Right lobe of liver (tissue), 6 donors: ENCODE measurements at regions not wholly inside any gene's neighbourhood (a gene's known extent, or its start where the extent isn't known, plus 50 kb on each side); places are given as distances from the start of the nearest gene placed in this dataset.

Experiments used
- ATAC-seq, 4 donors: fragments of 200-7000 bp; cut with Tn5 transposase; one replicate each; pipeline ENCODE4 v1.9.1; 2020; ENCODE audit warnings: mild to moderate bottlenecking in 4 of 4, moderate library complexity in 4 of 4
- DNase-seq, 3 donors: peaks; one replicate each; pipeline ENCODE4 v3.0.0-alpha.2; 2020
- H3K27ac ChIP-seq, 3 donors: fragments of 200-600 bp; one replicate each; pipeline ENCODE4 v1.8.0; 2022
- H3K27me3 ChIP-seq, 2 donors: fragments of 200-600 bp; one replicate each; pipeline ENCODE4 v1.8.0; 2022
- H3K36me3 ChIP-seq, 4 donors: fragments of 200-600 bp; sonication (generic) in 1 of 4; one replicate each; pipeline versions ENCODE4 v1.5.1 to v1.8.0; 2017 to 2022; ENCODE audit warnings: control low read depth in 1 of 4
- H3K4me1 ChIP-seq, 4 donors: fragments of 200-600 bp; sonication (generic) in 1 of 4; one replicate each; pipeline versions ENCODE4 v1.5.1 to v1.8.0; 2017 to 2022; ENCODE audit warnings: control low read depth in 1 of 4
- H3K4me3 ChIP-seq, 3 donors: fragments of 200-600 bp; one replicate each; pipeline ENCODE4 v1.8.0; 2022
- H3K9me3 ChIP-seq, 4 donors: fragments of 200-600 bp; sonication (generic) in 1 of 4; one replicate each; pipeline versions ENCODE4 v1.5.1 to v1.8.0; 2017 to 2022; ENCODE audit warnings: control low read depth in 1 of 4
- POLR2A ChIP-seq: fragments of 450-650 bp; IDR thresholded peaks from one replicate; pipeline ENCODE4 v1.6.1; 2017; ENCODE audit warnings: antibody characterized with exemption, mild to moderate bottlenecking
- WGBS: methylation state at CpG from one replicate; pipeline ENCODE4 v1.1.6; 2018; ENCODE audit warnings: low coverage, low lambda C conversion rate; ENCODE audit not compliant: insufficient coverage; ENCODE audit errors: missing lambda C conversion rate; 5-methylcytosine and 5-hydroxymethylcytosine counted together
- intact Hi-C, 2 donors: fragments of 100-400 bp; cut with DNase I; formaldehyde crosslinking; loops; one replicate each; pipeline versions ENCODE4 v1.11.2 to v1.14.1; 2022
- TF ChIP-seq, protein P1 (sequence below), 4 donors: fragments of 200-600 bp in 3 of 4; fragments of 450-650 bp in 1 of 4; IDR thresholded peaks; one replicate each; pipeline versions ENCODE4 v1.5.1 to v1.8.0; 2016 to 2022; ENCODE audit warnings: antibody characterized with exemption in 4 of 4, mild to moderate bottlenecking in 2 of 4
- donor health status: DM: no; HTN: yes; CAD: no.
- donor health status: DM: no; HTN: no; CAD: no.
- donor health status: DM: no; HTN: no; CAD: no.
- donor health status: DM: no; HTN: yes; CAD: no.
- donor health status: DM: no; HTN: yes; CAD: no.

DNA sequence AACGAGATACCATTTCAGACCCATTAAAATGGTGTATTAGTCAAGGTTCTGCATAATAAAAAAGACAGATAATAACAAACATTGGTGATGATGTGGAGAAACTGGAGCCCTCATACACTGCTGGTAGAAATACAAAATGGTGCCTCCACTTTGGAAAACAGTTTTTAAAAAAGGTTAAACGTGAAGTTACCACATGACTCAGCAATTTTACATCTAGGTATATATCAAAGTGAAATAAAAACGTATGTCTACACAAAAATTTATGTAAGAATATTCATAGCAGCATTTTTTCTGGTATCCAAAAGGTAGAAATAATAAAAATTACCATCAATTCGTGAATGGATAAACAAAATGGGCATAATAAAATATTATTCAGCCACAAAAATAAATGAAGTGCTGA, 519.8 kb downstream of the TLE4 start:
- H3K4me3 ChIP-seq = no peak overlapping the region
- DNase-seq (no peak), ATAC-seq (no peak)
- intact Hi-C loops = no loop called here
- H3K27me3 ChIP-seq = no peaks in the 10 kb centered on the region
- H3K36me3 ChIP-seq = no peaks in the 10 kb centered on the region
- H3K4me1 ChIP-seq = no peaks in the 10 kb centered on the region
- TF ChIP-seq, protein P1, sequence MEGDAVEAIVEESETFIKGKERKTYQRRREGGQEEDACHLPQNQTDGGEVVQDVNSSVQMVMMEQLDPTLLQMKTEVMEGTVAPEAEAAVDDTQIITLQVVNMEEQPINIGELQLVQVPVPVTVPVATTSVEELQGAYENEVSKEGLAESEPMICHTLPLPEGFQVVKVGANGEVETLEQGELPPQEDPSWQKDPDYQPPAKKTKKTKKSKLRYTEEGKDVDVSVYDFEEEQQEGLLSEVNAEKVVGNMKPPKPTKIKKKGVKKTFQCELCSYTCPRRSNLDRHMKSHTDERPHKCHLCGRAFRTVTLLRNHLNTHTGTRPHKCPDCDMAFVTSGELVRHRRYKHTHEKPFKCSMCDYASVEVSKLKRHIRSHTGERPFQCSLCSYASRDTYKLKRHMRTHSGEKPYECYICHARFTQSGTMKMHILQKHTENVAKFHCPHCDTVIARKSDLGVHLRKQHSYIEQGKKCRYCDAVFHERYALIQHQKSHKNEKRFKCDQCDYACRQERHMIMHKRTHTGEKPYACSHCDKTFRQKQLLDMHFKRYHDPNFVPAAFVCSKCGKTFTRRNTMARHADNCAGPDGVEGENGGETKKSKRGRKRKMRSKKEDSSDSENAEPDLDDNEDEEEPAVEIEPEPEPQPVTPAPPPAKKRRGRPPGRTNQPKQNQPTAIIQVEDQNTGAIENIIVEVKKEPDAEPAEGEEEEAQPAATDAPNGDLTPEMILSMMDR (IDR thresholded peaks at IDR 0.05) = no peak
- TF ChIP-seq POLR2A = no peak
- no peaks in the 10 kb centered on the region for H3K9me3 ChIP-seq
- WGBS = 24% methylated on average over 4 of the region's 4 CpGs
- no peak overlapping the region for H3K27ac ChIP-seq

DNA sequence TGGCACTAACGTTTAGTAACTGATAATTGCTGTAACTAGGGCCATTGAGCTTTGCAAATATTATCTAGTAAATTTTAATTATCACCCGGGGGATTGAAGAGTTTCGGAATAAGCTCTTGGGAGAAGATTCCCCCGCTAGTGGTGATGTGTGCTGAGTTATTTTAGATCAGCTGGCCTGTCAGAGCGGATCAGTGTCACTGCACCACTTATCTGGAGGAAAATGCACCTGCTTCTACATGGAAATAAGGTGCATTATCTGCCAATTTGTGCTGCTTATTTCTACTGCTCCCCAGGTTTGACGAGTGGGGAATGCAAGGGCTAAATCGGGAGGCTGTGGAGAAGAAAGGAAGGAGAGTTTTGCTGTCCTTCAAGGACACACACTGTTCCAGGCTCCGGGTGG, 518.6 kb downstream of the TLE4 start:
- DNase-seq (no peak), ATAC-seq (no peak)
- Histone ChIP-seq H3K27me3 (no peaks in the 10 kb centered on the region), H3K36me3 (no peaks in the 10 kb centered on the region), H3K4me1 (no peaks in the 10 kb centered on the region), H3K27ac (no peak overlapping the region), H3K9me3 (no peaks in the 10 kb centered on the region), H3K4me3 (no peak overlapping the region)
- TF ChIP-seq, protein P1 (IDR thresholded peaks at IDR 0.05) = no peak
- no peak for TF ChIP-seq POLR2A
- intact Hi-C loops = no loop called here
- WGBS = 54% methylated on average over 8 of the region's 8 CpGs

DNA sequence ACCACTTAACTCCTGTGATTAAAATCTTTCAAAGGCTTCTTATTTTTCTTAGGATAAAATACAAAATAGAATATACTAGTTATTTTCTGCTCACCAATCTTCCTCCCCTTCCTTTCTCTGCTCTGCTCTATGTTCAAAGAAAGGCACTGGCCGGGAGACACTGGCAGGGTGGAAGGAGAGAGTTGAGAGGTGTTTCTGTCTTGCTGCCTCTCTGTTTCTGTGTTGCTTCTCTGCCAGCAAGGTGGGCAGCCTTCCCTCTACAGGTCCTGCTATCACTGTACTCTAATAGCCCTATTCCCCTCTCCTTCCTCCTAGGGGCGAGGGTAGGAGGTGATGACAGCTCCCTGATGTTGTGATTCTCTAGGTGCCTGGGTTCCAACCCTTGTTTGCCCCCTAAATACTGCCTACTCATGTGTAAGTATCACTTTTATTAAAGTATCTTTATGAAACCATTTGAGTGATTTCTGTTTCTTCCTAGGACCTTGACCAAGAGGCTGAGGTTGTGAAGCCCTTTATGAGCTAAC, 515.1 kb downstream of the TLE4 start:
- WGBS = 51% methylated on average over 2 of the region's 2 CpGs
- intact Hi-C loops = no loop called here

DNA sequence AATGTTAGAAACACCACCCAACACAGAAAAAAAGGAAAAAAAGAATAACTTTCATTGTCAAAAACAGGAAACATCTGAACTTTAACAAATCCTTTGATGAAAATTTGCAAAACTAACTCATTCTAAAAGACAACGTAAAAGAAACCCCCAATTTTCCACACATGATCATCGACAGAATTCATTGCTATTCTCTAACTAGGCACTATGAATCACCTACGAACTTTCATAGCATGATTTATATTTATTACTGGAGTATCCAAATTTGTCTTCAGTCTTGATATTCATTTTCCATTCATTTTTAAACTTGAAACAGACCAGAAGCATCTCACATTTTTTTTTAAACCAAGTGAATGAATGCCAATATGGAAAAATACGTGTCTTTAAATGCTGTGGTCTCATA, 514.6 kb downstream of the TLE4 start:
- no peak overlapping the region for H3K4me3 ChIP-seq
- no peak for DNase-seq
- intact Hi-C loops = no loop called here
- TF ChIP-seq, protein P1 (IDR thresholded peaks at IDR 0.05) = no peak
- no peak for TF ChIP-seq POLR2A
- H3K27me3 ChIP-seq = no peaks in the 10 kb centered on the region
- no peak overlapping the region for H3K27ac ChIP-seq
- H3K9me3 ChIP-seq = no peaks in the 10 kb centered on the region
- H3K36me3 ChIP-seq = no peaks in the 10 kb centered on the region
- WGBS = 36% methylated on average over 4 of the region's 4 CpGs
- no peaks in the 10 kb centered on the region for H3K4me1 ChIP-seq
- no peak for ATAC-seq

More for the DNA sequence above, 515.1 kb downstream of the TLE4 start:
- no peaks in the 10 kb centered on the region for H3K36me3 ChIP-seq
- H3K4me3 ChIP-seq = no peak overlapping the region
- TF ChIP-seq POLR2A = no peak
- TF ChIP-seq, protein P1 (IDR thresholded peaks at IDR 0.05) = no peak
- H3K27ac ChIP-seq = no peak overlapping the region
- H3K4me1 ChIP-seq = no peaks in the 10 kb centered on the region
- H3K9me3 ChIP-seq = no peaks in the 10 kb centered on the region
- no peak for DNase-seq
- no peak for ATAC-seq
- no peaks in the 10 kb centered on the region for H3K27me3 ChIP-seq

DNA sequence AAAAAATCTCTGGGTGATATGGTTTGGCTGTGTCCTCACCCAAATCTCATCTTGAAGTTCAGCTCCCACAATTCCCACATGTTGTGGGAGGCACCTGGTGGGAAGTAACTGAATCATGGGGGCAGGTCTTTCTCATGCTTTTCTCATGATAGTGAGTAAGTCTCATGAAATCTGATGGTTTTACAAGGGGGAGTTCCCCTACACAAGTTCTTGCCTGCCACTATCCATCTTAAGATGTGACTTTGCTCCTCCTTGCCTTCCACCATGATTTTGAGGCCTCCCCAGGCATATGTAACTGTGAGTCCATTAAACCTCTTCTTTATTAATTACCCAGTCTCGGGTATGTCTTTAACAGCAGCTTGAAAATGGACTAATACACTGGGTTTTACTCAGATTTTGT, 513.9 kb downstream of the TLE4 start:
- Histone ChIP-seq H3K27me3 (no peaks in the 10 kb centered on the region), H3K27ac (no peak overlapping the region), H3K4me3 (no peak overlapping the region), H3K4me1 (no peaks in the 10 kb centered on the region), H3K36me3 (no peaks in the 10 kb centered on the region), H3K9me3 (no peaks in the 10 kb centered on the region)
- DNase-seq = no peak
- 56% methylated on average over 1 of the region's 1 CpG for WGBS
- intact Hi-C loops = no loop called here
- TF ChIP-seq POLR2A = no peak
- TF ChIP-seq, protein P1 (IDR thresholded peaks at IDR 0.05) = no peak
- no peak for ATAC-seq
